H9 (cell line): ENCODE measurements at regions not wholly inside any gene's neighbourhood (a gene's known extent, or its start where the extent isn't known, plus 50 kb on each side); places are given as distances from the start of the nearest gene placed in this dataset.

Source experiments
- DNase-seq: peaks from one replicate; pipeline ENCODE4 v3.0.0-alpha.2; 2017
- H2AFZ ChIP-seq: one replicate; pipeline ENCODE4 v1.6.1; 2013; ENCODE audit warnings: mild to moderate bottlenecking, low read length, control low read depth, moderate library complexity
- H2AK5ac ChIP-seq: 2 replicates; pipeline ENCODE4 v1.6.1; 2013; ENCODE audit warnings: low read length, control low read depth, mixed read lengths; ENCODE audit not compliant: insufficient read length
- H2BK120ac ChIP-seq: one replicate; pipeline ENCODE4 v1.6.1; 2013; ENCODE audit warnings: low read depth, mild to moderate bottlenecking, low read length, control low read depth, inconsistent platforms; ENCODE audit not compliant: poor library complexity, severe bottlenecking
- H2BK12ac ChIP-seq: 2 replicates; pipeline ENCODE4 v1.6.1; 2013; ENCODE audit warnings: low read length, control low read depth, mixed read lengths, low read depth; ENCODE audit not compliant: insufficient read length
- H2BK15ac ChIP-seq: 2 replicates; pipeline ENCODE4 v1.6.1; 2013; ENCODE audit warnings: low read depth, low read length, control low read depth
- H2BK20ac ChIP-seq: one replicate; pipeline ENCODE4 v1.6.1; 2013; ENCODE audit warnings: low read depth, mild to moderate bottlenecking, low read length, control low read depth, inconsistent platforms; ENCODE audit not compliant: poor library complexity, severe bottlenecking
- H2BK5ac ChIP-seq: 2 replicates; pipeline ENCODE4 v1.6.1; 2013; ENCODE audit warnings: low read length, control low read depth, mixed read lengths; ENCODE audit not compliant: insufficient read length
- H3K14ac ChIP-seq: 2 replicates; pipeline ENCODE4 v1.6.1; 2013; ENCODE audit warnings: low read length, control low read depth; ENCODE audit not compliant: insufficient read depth
- H3K18ac ChIP-seq: 2 replicates; pipeline ENCODE4 v1.6.1; 2013; ENCODE audit warnings: low read depth, mild to moderate bottlenecking, mixed read lengths, low read length, control low read depth; ENCODE audit not compliant: insufficient read length
- H3K23ac ChIP-seq: 2 replicates; pipeline ENCODE4 v1.6.1; 2013; ENCODE audit warnings: low read length, control low read depth, mixed read lengths, low read depth; ENCODE audit not compliant: insufficient read length
- H3K23me2 ChIP-seq: 2 replicates; pipeline ENCODE4 v1.6.1; 2013; ENCODE audit warnings: low read depth, mild to moderate bottlenecking, mixed read lengths, low read length, control low read depth; ENCODE audit not compliant: insufficient read length, poor library complexity, severe bottlenecking
- H3K27ac ChIP-seq: 2 replicates; pipeline ENCODE4 v1.5.1; 2013; ENCODE audit warnings: low read length, control low read depth, mixed read lengths, low read depth; ENCODE audit not compliant: insufficient read length
- H3K27me3 ChIP-seq: 2 replicates; pipeline ENCODE4 v1.6.1; 2013; ENCODE audit warnings: low read length, control low read depth, inconsistent platforms; ENCODE audit not compliant: insufficient read depth
- H3K4ac ChIP-seq: 2 replicates; pipeline ENCODE4 v1.6.1; 2013; ENCODE audit warnings: low read depth, mild to moderate bottlenecking, control low read depth, inconsistent platforms, low read length, moderate library complexity
- H3K4me1 ChIP-seq: 2 replicates; pipeline ENCODE4 v1.6.1; 2013; ENCODE audit warnings: low read length, control low read depth, inconsistent platforms; ENCODE audit not compliant: insufficient read depth
- H3K4me2 ChIP-seq: 2 replicates; pipeline ENCODE4 v1.6.1; 2013; ENCODE audit warnings: low read length, control low read depth, mixed read lengths; ENCODE audit not compliant: insufficient read length, insufficient read depth
- H3K56ac ChIP-seq: 2 replicates; pipeline ENCODE4 v1.6.1; 2013; ENCODE audit warnings: low read depth, mild to moderate bottlenecking, mixed read lengths, low read length, control low read depth; ENCODE audit not compliant: insufficient read length
- H3K79me1 ChIP-seq: 2 replicates; pipeline ENCODE4 v1.6.1; 2013; ENCODE audit warnings: low read depth, mild to moderate bottlenecking, moderate library complexity, low read length, control low read depth, inconsistent platforms; ENCODE audit not compliant: insufficient read depth, poor library complexity, severe bottlenecking
- H3K79me2 ChIP-seq: 2 replicates; pipeline ENCODE4 v1.6.1; 2013; ENCODE audit warnings: low read length, control low read depth, inconsistent platforms; ENCODE audit not compliant: insufficient read depth
- H3K9ac ChIP-seq: 2 replicates; pipeline ENCODE4 v1.6.1; 2013; ENCODE audit warnings: low read length, control low read depth, mixed read lengths; ENCODE audit not compliant: insufficient read length; ENCODE audit errors: extremely low read depth
- H3K9me3 ChIP-seq: one replicate; pipeline ENCODE4 v1.6.1; 2013; ENCODE audit warnings: low read depth, low read length, inconsistent platforms; ENCODE audit not compliant: control insufficient read depth
- H3T11ph ChIP-seq: one replicate; pipeline ENCODE4 v1.6.1; 2013; ENCODE audit warnings: mild to moderate bottlenecking, low read length, control low read depth, inconsistent platforms
- H4K20me1 ChIP-seq: one replicate; pipeline ENCODE4 v1.6.1; 2013; ENCODE audit not compliant: control insufficient read depth, insufficient read length, insufficient read depth
- H4K5ac ChIP-seq: 2 replicates; pipeline ENCODE4 v1.6.1; 2013; ENCODE audit warnings: low read depth, mild to moderate bottlenecking, mixed read lengths, low read length, control low read depth; ENCODE audit not compliant: insufficient read length
- H4K8ac ChIP-seq: replicated peaks from 2 replicates; pipeline ENCODE4 v1.6.1; 2013; ENCODE audit warnings: low read length, control low read depth, mixed read lengths, low read depth; ENCODE audit not compliant: insufficient read length
- H4K91ac ChIP-seq: 2 replicates; pipeline ENCODE4 v1.6.1; 2013; ENCODE audit warnings: low read depth, mild to moderate bottlenecking, moderate library complexity, mixed read lengths, low read length, control low read depth; ENCODE audit not compliant: insufficient read length
- H3K27ac Mint-ChIP-seq, 3 experiments: 2 replicates in 2 of 3; 3 replicates in 1 of 3; pipeline ENCODE4 v1.8.0; 2020 to 2021; ENCODE audit warnings: mixed read lengths in 3 of 3, mild to moderate bottlenecking in 1 of 3, moderate library complexity in 1 of 3
- H3K27me3 Mint-ChIP-seq: 2 replicates; pipeline ENCODE4 v1.8.0; 2021; ENCODE audit warnings: low read depth, mild to moderate bottlenecking, moderate library complexity, mixed read lengths
- H3K36me3 Mint-ChIP-seq, 3 experiments: 2 replicates in 2 of 3; 3 replicates in 1 of 3; pipeline ENCODE4 v1.8.0; 2020 to 2021; ENCODE audit warnings: low read depth in 3 of 3, mixed read lengths in 3 of 3; ENCODE audit not compliant: insufficient read depth in 1 of 3
- H3K4me1 Mint-ChIP-seq, 2 experiments: 2 replicates each; pipeline ENCODE4 v1.8.0; 2020; ENCODE audit warnings: mixed read lengths in 2 of 2
- H3K4me3 Mint-ChIP-seq, 2 experiments: 2 replicates in 1 of 2; 3 replicates in 1 of 2; pipeline ENCODE4 v1.8.0; 2020 to 2021; ENCODE audit warnings: mild to moderate bottlenecking in 2 of 2, mixed read lengths in 2 of 2, moderate library complexity in 1 of 2
- H3K9me3 Mint-ChIP-seq, 2 experiments: 2 replicates in 1 of 2; 3 replicates in 1 of 2; pipeline ENCODE4 v1.8.0; 2020; ENCODE audit warnings: mild to moderate bottlenecking in 2 of 2, mixed read lengths in 2 of 2, moderate library complexity in 1 of 2
- WGBS: extraction: QIAGEN DNeasy Blood & Tissue Kit; methylation state at CpG from one replicate; pipeline ENCODE4 v1.1.7; 2013; ENCODE audit warnings: missing lambda C conversion rate, low lambda C conversion rate, mixed read lengths; ENCODE audit not compliant: insufficient read length; ENCODE audit errors: extremely low coverage; 5-methylcytosine and 5-hydroxymethylcytosine counted together
- TF ChIP-seq, protein P1 (sequence below): fragments of 200-600 bp; sonication (generic); conservative IDR thresholded peaks from 3 replicates; pipeline ENCODE4 v1.8.0; 2021; ENCODE audit warnings: antibody characterized with exemption, mild to moderate bottlenecking

DNA sequence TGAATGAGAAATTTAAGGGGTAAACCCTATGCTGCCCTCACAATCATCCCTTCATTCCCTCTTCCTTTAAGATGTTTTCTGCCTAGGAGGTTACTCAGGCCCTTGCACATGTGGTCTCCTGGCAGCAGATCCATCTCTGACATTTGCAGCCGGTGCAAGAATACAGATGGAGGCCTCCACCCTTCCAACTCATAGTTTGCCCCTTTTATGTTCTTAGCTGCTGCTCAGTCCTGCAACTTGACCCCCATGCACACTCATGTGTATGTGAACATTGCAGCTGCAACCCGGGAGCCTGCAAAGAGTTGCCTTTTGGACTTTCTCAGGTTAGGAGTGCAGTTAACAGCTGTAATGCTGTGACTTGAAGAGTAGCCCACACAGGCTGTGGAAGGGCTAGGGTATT lies 131.9 kb upstream of the SGK1 start:
- no peak overlapping the region for H4K8ac ChIP-seq
- no peak for DNase-seq
- TF ChIP-seq, protein P1, sequence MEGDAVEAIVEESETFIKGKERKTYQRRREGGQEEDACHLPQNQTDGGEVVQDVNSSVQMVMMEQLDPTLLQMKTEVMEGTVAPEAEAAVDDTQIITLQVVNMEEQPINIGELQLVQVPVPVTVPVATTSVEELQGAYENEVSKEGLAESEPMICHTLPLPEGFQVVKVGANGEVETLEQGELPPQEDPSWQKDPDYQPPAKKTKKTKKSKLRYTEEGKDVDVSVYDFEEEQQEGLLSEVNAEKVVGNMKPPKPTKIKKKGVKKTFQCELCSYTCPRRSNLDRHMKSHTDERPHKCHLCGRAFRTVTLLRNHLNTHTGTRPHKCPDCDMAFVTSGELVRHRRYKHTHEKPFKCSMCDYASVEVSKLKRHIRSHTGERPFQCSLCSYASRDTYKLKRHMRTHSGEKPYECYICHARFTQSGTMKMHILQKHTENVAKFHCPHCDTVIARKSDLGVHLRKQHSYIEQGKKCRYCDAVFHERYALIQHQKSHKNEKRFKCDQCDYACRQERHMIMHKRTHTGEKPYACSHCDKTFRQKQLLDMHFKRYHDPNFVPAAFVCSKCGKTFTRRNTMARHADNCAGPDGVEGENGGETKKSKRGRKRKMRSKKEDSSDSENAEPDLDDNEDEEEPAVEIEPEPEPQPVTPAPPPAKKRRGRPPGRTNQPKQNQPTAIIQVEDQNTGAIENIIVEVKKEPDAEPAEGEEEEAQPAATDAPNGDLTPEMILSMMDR, result no peak

More for the DNA sequence above, 131.9 kb upstream of the SGK1 start:
- H3K23me2 ChIP-seq, result no peaks in the 10 kb centered on the region
- Mint-ChIP-seq H3K4me1 (peaks cover 24 to 26% of the 10 kb centered on the region in 2 experiments), H3K9me3 (no peaks in the 10 kb centered on the region), H3K27ac (no peak overlapping the region), H3K36me3 (no peaks in the 10 kb centered on the region), H3K4me3 (no peak overlapping the region), H3K27me3 (no peaks in the 10 kb centered on the region)
- H3K79me1 ChIP-seq, result no peaks in the 10 kb centered on the region
- H2BK20ac ChIP-seq, result no peak overlapping the region
- H2BK5ac ChIP-seq, result no peak overlapping the region
- H3K4ac ChIP-seq, result no peak overlapping the region
- no peak overlapping the region for H3K9ac ChIP-seq
- no peaks in the 10 kb centered on the region for H3K79me2 ChIP-seq
- H2BK15ac ChIP-seq, result no peak overlapping the region
- no peak overlapping the region for H2BK120ac ChIP-seq
- H4K91ac ChIP-seq, result no peak overlapping the region
- H3K4me2 ChIP-seq, result no peak overlapping the region
- H2AK5ac ChIP-seq, result no peak overlapping the region
- no peak overlapping the region for H2BK12ac ChIP-seq
- H3K56ac ChIP-seq, result no peak overlapping the region
- WGBS, result no CpG with 5 or more reads among the region's 2 CpGs
- H3K23ac ChIP-seq, result no peak overlapping the region
- H3K18ac ChIP-seq, result no peak overlapping the region
- H3T11ph ChIP-seq, result no peak overlapping the region
- no peaks in the 10 kb centered on the region for H3K9me3 ChIP-seq
- no peak overlapping the region for H3K14ac ChIP-seq
- no peak overlapping the region for H3K27ac ChIP-seq
- no peak overlapping the region for H4K5ac ChIP-seq
- H3K27me3 ChIP-seq, result no peaks in the 10 kb centered on the region
- peaks cover 6% of the 10 kb centered on the region for H3K4me1 ChIP-seq
- no peaks in the 10 kb centered on the region for H4K20me1 ChIP-seq
- H2AFZ ChIP-seq, result no peak overlapping the region
